ENCODE measurements at regions not wholly inside any gene's neighbourhood (a gene's known extent, or its start where the extent isn't known, plus 50 kb on each side); places are given as distances from the start of the nearest gene placed in this dataset.

DNA sequence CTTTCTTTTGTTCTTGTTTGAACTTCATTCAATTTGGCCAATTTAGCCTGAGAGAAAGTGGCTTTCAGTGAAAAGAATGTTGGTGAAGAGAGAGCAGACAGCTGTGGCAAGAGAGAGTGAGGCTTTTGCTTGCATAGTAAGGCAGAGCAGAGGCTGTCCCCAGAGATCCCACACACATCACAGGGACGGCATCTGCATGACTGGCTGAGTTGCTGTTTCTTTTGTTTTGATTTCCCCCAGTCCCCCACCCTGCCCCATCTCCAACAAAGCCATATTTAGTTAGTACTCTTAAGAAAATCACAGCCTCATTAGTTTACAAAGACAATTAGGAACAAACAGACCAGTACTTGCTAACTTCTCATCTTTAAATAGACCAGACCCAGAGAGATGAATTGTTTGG, 363.9 kb upstream of the SEMA6A start:
- H3K27me3 Mint-ChIP-seq (ENCODE audit: insufficient read depth): peaks cover 1% of the 10 kb centered on the region
- no peak overlapping the region for H3K27ac Mint-ChIP-seq
- H3K4me1 Mint-ChIP-seq (ENCODE audit: low read depth): no peaks in the 10 kb centered on the region
- intact Hi-C loops (cut with micrococcal nuclease): no loop called here
- no peaks in the 10 kb centered on the region for H3K36me3 Mint-ChIP-seq (ENCODE audit: low read depth)
- no peak overlapping the region for H3K4me3 Mint-ChIP-seq
- DNase-seq (ENCODE audit: low spot score): no peak
- H3K9me3 Mint-ChIP-seq: no peaks in the 10 kb centered on the region

DNA sequence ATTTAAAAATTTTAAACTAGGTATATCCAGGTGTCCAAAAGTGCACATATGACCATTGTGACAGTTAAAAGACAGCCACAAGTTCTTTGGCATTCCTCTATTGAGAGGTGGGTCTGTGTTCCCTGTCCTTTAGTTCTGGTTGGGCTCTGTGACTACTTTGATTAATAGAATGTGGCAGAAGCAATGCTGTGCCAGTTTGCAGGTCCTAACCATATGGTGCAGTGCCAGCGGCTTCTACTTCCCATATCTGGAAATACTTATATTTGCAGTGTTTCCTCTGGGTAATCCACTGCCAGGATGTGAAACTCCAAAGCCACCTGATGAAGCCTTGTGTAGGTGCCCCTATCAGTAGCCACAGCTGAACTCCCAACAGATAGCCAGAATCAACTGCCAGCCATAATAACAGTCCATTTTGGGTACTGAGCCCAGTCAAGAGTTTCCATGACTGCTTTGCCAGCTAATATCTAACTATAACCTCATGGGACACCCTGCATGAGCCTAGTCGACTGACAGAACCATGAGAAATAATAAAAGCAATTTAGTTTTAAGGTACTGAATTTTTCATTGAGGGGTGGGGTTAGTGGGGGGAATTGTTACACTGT, 361.0 kb upstream of the SEMA6A start:
- Mint-ChIP-seq H3K9me3 (no peaks in the 10 kb centered on the region), H3K27ac (no peak overlapping the region), H3K36me3 (ENCODE audit: low read depth) (no peaks in the 10 kb centered on the region), H3K4me1 (ENCODE audit: low read depth) (no peaks in the 10 kb centered on the region), H3K27me3 (ENCODE audit: insufficient read depth) (no peaks in the 10 kb centered on the region), H3K4me3 (no peak overlapping the region)
- intact Hi-C loops (cut with micrococcal nuclease): no loop called here
- DNase-seq (ENCODE audit: low spot score): no peak

DNA sequence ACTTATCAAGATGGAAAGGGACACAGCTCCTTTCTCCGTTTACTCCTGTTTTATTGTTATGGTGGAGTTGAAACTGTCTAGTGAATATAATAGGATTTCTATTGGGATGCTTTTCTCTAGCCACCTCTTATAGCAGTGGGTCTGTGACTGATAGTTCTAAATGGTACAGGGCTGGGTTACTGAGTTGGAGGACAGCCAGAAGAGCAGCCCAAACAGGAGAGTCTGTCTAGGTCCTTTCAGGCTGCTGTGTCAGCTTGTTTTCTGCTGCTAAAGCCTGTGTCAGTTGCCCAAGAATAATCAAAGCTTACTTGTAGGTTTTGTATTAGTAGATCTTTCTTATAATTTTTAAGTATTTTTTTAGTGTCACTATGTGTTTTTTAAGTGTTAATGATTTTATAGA, 356.0 kb upstream of the SEMA6A start:
- H3K27me3 Mint-ChIP-seq (ENCODE audit: insufficient read depth): no peaks in the 10 kb centered on the region
- H3K4me3 Mint-ChIP-seq: no peak overlapping the region
- no peaks in the 10 kb centered on the region for H3K36me3 Mint-ChIP-seq (ENCODE audit: low read depth)
- no peak overlapping the region for H3K27ac Mint-ChIP-seq
- intact Hi-C loops (cut with micrococcal nuclease): no loop called here
- H3K9me3 Mint-ChIP-seq: no peaks in the 10 kb centered on the region
- no peaks in the 10 kb centered on the region for H3K4me1 Mint-ChIP-seq (ENCODE audit: low read depth)
- DNase-seq (ENCODE audit: low spot score): no peak

DNA sequence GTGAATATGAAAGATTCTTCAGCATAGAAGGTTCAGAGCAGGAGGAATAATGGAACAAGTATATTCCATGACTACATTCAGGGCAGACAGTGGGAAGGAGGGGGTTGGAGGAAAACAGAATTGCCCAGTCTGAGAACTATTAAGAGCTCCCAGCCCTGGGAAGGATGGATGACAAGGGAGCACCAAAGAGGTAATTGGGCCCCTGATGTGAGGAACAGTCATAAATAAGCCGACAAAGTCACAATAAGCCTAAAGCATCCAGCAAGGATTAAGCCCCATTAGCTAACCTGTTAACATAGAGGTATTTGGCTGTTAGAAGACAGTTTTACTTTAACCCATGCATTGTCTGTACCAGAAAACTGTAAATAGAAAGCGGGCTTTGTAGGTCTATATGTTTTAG, 348.7 kb upstream of the SEMA6A start:
- Mint-ChIP-seq H3K27me3 (ENCODE audit: insufficient read depth) (no peaks in the 10 kb centered on the region), H3K4me1 (ENCODE audit: low read depth) (no peaks in the 10 kb centered on the region), H3K4me3 (no peak overlapping the region), H3K36me3 (ENCODE audit: low read depth) (no peaks in the 10 kb centered on the region), H3K9me3 (no peaks in the 10 kb centered on the region), H3K27ac (no peak overlapping the region)
- intact Hi-C loops (cut with micrococcal nuclease): no loop called here
- no peak for DNase-seq (ENCODE audit: low spot score)

DNA sequence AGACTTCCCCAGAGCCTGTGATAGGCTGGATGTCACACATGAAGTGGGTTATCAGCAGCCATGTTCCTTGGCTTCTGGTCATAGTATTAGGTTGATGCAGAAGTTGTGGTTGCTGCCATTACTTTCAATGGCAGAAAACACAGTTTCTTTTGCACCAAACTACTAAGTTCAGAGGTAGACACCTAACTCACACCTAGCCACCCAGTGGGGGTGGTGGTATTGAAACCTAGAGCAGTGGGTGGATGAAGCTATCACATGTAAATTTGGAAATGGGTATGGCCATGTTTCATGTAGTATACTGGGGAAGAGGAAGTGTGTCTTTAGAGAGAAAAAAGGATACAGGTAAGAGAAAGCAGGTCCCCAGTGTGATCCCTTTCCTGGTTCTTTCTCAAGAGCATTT, 347.9 kb upstream of the SEMA6A start:
- Mint-ChIP-seq H3K4me3 (no peak overlapping the region), H3K27ac (no peak overlapping the region), H3K27me3 (ENCODE audit: insufficient read depth) (no peaks in the 10 kb centered on the region)

DNA sequence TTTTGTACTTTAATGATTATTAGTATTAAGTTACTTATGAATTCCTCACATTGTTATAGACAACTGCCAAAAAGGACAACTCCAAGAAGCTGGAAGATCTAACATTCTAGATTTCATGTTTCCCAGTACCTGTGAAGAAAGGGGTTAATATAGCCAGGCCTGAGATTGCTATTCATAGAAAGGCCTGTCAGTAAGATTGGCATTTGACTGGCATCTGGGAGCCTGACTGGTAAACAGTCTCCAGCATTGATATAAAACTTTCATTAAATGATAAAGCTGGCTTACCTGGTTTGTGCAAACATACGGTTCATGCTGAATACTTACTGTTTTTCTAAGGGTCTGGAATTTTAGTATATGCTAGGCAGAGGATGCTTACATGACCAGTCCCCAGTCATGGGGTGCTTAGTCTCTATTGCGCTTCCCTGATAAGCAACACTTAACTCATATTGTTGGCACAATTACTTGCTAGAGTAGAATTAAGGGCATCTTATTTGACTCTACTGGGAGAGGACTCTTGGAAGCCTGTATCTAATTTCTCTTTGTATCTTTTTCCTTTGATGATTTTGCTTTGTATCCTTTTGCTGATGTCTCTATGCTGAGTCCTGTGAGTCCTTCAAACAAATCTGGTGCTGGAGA, 340.4 kb upstream of the SEMA6A start:
- Mint-ChIP-seq H3K27ac (no peak overlapping the region), H3K4me3 (no peak overlapping the region), H3K9me3 (no peaks in the 10 kb centered on the region), H3K27me3 (ENCODE audit: insufficient read depth) (no peaks in the 10 kb centered on the region), H3K4me1 (ENCODE audit: low read depth) (no peaks in the 10 kb centered on the region), H3K36me3 (ENCODE audit: low read depth) (no peaks in the 10 kb centered on the region)
- intact Hi-C loops (cut with micrococcal nuclease): no loop called here
- DNase-seq (ENCODE audit: low spot score): no peak

More for the DNA sequence above, 347.9 kb upstream of the SEMA6A start:
- H3K36me3 Mint-ChIP-seq (ENCODE audit: low read depth): no peaks in the 10 kb centered on the region
- H3K9me3 Mint-ChIP-seq: no peaks in the 10 kb centered on the region
- no peak for DNase-seq (ENCODE audit: low spot score)
- intact Hi-C loops (cut with micrococcal nuclease): no loop called here
- H3K4me1 Mint-ChIP-seq (ENCODE audit: low read depth): no peaks in the 10 kb centered on the region

DNA sequence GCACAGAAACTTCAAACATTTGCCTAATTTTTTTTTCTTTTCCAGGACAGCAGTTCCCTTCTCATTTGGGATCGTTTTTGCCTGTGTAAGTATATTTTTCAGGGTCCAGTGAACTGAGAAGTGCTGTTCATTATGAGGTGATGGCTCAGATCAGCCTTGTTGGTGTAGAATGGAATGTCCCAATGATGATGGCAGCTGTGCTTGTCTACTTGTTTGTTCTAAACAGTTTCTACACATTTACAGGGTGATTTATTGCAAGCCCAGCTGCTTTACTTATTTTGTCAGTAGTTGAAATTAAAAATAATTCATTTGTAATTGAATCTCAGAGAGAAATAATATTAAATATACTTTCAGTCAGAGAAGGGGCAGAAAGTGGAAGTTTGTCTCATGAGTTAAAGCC, 337.6 kb upstream of the SEMA6A start:
- Mint-ChIP-seq H3K4me1 (ENCODE audit: low read depth) (no peaks in the 10 kb centered on the region), H3K36me3 (ENCODE audit: low read depth) (no peaks in the 10 kb centered on the region), H3K9me3 (no peaks in the 10 kb centered on the region), H3K4me3 (no peak overlapping the region), H3K27me3 (ENCODE audit: insufficient read depth) (no peaks in the 10 kb centered on the region), H3K27ac (no peak overlapping the region)
- intact Hi-C loops (cut with micrococcal nuclease): no loop called here
- DNase-seq (ENCODE audit: low spot score): no peak

DNA sequence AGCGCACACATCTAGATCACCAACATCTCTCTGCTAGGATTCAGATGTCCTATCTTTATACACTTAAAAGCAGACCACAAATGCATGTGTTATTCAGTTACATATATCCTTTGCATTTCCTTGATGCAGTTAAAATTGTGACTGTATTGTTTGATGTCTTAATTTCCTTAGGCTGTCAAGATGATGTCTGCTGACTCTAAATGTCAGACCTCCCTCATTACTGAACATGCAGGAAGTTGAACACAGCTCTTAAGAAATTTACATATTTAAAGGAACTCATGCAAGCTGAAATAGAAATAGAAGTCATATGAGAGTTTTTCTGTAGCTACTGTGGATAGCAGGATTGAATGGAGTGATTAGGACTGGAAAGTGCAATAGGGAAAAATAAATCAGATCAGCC, 336.5 kb upstream of the SEMA6A start:
- Mint-ChIP-seq H3K9me3 (no peaks in the 10 kb centered on the region), H3K4me1 (ENCODE audit: low read depth) (no peaks in the 10 kb centered on the region), H3K36me3 (ENCODE audit: low read depth) (no peaks in the 10 kb centered on the region), H3K27me3 (ENCODE audit: insufficient read depth) (no peaks in the 10 kb centered on the region), H3K4me3 (no peak overlapping the region), H3K27ac (no peak overlapping the region)
- intact Hi-C loops (cut with micrococcal nuclease): no loop called here
- DNase-seq (ENCODE audit: low spot score): no peak

DNA sequence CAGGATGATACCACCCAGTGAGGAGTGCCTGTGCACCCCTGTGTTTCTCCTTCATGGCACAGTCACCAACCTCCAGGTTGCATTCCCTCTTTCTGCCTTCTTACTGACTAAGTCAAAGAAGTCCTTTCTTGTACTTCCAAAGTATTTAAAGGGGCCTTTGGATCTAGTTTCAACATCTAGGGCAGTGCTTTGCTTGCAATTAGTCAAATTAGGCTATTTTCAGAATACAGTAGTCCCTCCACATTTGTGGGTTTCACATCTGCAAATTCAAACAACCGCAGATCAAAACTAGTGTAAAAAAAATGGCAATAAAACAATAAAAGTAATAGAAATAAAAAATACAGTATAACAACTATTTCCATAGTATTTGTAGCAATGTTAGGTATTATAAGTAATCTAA, 333.9 kb upstream of the SEMA6A start:
- no peaks in the 10 kb centered on the region for H3K36me3 Mint-ChIP-seq (ENCODE audit: low read depth)
- H3K27ac Mint-ChIP-seq: no peak overlapping the region
- H3K4me3 Mint-ChIP-seq: no peak overlapping the region
- intact Hi-C loops (cut with micrococcal nuclease): no loop called here
- H3K4me1 Mint-ChIP-seq (ENCODE audit: low read depth): no peaks in the 10 kb centered on the region
- H3K27me3 Mint-ChIP-seq (ENCODE audit: insufficient read depth): no peaks in the 10 kb centered on the region
- no peaks in the 10 kb centered on the region for H3K9me3 Mint-ChIP-seq
- DNase-seq (ENCODE audit: low spot score): no peak

DNA sequence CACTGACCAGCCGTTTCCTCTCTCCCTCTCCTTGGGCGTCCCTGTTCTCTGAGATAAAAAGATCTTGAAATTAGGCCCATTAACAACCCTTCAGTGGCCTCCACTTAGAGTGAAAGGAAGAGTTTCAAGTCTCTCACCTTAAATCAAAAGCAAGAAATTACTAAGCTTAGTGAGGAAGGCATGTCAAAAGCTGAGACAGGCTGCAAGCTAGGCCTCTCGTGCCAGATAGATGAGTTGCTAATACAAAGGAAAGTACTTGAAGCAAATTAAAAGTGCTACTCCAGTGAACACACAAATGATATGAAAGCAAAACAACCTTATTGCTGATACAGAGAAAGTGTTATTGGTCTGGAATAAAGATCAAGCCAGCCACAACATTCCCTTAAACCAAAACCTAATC, 331.3 kb upstream of the SEMA6A start:
- intact Hi-C loops (cut with micrococcal nuclease): no loop called here
- DNase-seq (ENCODE audit: low spot score): no peak
- H3K4me3 Mint-ChIP-seq: no peak overlapping the region
- H3K4me1 Mint-ChIP-seq (ENCODE audit: low read depth): no peaks in the 10 kb centered on the region
- H3K27me3 Mint-ChIP-seq (ENCODE audit: insufficient read depth): no peaks in the 10 kb centered on the region
- H3K9me3 Mint-ChIP-seq: no peaks in the 10 kb centered on the region
- H3K36me3 Mint-ChIP-seq (ENCODE audit: low read depth): no peaks in the 10 kb centered on the region
- no peak overlapping the region for H3K27ac Mint-ChIP-seq

DNA sequence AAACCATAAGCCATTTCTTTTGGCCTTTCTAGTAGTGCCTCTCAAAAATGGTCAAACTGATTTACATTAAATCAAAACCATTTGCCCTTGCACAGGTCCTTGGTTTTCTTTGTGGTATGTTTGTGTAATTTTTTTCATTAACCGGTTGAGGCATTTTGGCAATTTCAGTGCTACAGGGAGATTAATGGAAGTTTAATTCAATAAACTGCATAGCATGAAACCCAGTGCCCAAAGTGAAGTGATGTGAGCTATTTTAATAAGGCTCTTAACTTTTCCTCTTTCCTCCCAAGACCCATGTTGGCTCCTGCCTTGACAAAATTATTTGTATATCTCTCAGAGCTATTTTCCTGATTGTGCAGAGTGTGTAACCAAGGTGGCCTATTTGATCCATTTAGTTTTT, 326.2 kb upstream of the SEMA6A start:
- H3K27me3 Mint-ChIP-seq (ENCODE audit: insufficient read depth): no peaks in the 10 kb centered on the region
- intact Hi-C loops (cut with micrococcal nuclease): no loop called here
- H3K36me3 Mint-ChIP-seq (ENCODE audit: low read depth): no peaks in the 10 kb centered on the region
- H3K9me3 Mint-ChIP-seq: no peaks in the 10 kb centered on the region
- H3K27ac Mint-ChIP-seq: no peak overlapping the region
- H3K4me3 Mint-ChIP-seq: no peak overlapping the region
- DNase-seq (ENCODE audit: low spot score): no peak
- H3K4me1 Mint-ChIP-seq (ENCODE audit: low read depth): no peaks in the 10 kb centered on the region

DNA sequence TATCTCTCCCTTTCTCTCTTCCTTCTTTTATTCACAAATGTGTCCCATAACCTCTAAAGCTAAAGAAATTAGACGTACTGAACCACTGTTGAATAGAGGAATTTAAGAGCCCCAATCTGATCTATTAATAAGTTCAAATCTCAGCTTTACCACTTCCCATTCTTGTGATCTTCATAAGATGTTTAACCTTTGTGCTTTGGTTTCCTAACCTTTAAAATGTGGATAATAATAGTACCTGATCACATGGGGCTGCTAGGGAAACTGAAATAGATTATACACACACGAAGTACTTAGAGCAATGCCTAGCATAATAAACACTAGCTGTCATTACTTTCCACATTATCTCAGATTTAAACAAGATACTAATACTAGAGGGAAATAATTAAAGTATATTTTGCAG, 324.3 kb upstream of the SEMA6A start:
- Mint-ChIP-seq H3K9me3 (no peaks in the 10 kb centered on the region), H3K27ac (no peak overlapping the region), H3K36me3 (ENCODE audit: low read depth) (no peaks in the 10 kb centered on the region), H3K4me1 (ENCODE audit: low read depth) (no peaks in the 10 kb centered on the region), H3K4me3 (no peak overlapping the region), H3K27me3 (ENCODE audit: insufficient read depth) (no peaks in the 10 kb centered on the region)
- no peak for DNase-seq (ENCODE audit: low spot score)
- intact Hi-C loops (cut with micrococcal nuclease): no loop called here

DNA sequence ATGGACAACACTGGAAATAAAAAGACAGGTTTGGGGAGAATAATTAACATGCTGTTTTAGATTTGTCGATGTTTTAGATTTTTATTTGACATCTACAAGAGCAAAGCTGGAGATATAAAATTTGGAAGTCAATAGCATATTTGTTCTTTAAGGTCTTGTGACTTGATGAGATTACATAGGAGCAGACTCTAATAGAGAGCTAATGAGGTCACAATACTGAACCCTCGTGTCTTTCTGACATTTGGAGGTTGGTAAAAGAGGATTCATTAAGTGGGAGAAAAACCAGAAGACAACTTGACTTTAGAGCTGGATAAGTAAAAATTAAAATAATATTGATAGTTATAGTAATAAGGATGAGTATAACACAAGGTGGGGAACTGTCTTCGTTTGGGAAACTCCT, 322.7 kb upstream of the SEMA6A start:
- Mint-ChIP-seq H3K4me1 (ENCODE audit: low read depth) (no peaks in the 10 kb centered on the region), H3K27me3 (ENCODE audit: insufficient read depth) (no peaks in the 10 kb centered on the region), H3K9me3 (no peaks in the 10 kb centered on the region), H3K27ac (no peak overlapping the region), H3K36me3 (ENCODE audit: low read depth) (no peaks in the 10 kb centered on the region), H3K4me3 (no peak overlapping the region)
- DNase-seq (ENCODE audit: low spot score): no peak
- intact Hi-C loops (cut with micrococcal nuclease): no loop called here

DNA sequence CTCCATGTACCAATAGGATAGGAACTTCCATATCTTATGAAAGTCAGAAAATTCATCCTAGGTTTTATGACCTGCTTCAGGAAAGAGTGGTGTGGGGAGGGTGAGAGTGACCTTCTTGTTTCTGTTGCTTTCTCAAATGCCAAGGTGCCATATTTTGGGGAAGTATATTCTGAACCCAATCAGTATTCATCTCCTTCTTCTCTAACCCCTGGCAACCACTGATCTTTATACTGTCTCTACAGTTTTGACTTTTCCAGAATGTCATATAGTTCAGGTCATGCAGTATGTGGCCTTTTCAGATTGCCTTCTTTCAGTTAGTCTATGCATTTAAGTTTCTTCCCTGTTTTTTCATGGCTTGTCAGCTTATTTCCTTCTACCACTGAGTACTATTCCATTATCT, 321.4 kb upstream of the SEMA6A start:
- no peak overlapping the region for H3K27ac Mint-ChIP-seq
- no peaks in the 10 kb centered on the region for H3K36me3 Mint-ChIP-seq (ENCODE audit: low read depth)

More for the DNA sequence above, 321.4 kb upstream of the SEMA6A start:
- intact Hi-C loops (cut with micrococcal nuclease): no loop called here
- no peaks in the 10 kb centered on the region for H3K9me3 Mint-ChIP-seq
- DNase-seq (ENCODE audit: low spot score): no peak
- H3K4me3 Mint-ChIP-seq: no peak overlapping the region
- H3K27me3 Mint-ChIP-seq (ENCODE audit: insufficient read depth): no peaks in the 10 kb centered on the region
- no peaks in the 10 kb centered on the region for H3K4me1 Mint-ChIP-seq (ENCODE audit: low read depth)
